MM.1S (cell line): ENCODE measurements at regions not wholly inside any gene's neighbourhood (a gene's known extent, or its start where the extent isn't known, plus 50 kb on each side); places are given as distances from the start of the nearest gene placed in this dataset.

Source experiments
- DNase-seq: peaks from one replicate; pipeline ENCODE4 v3.0.0-alpha.2; 2015
- H2AFZ ChIP-seq: fragments of 300-600 bp; sonication (generic); 2 replicates; pipeline ENCODE4 v1.6.0; 2016; ENCODE audit warnings: antibody characterized with exemption, low read length
- H3F3A ChIP-seq: fragments of 300-600 bp; sonication (generic); 2 replicates; pipeline ENCODE4 v1.6.1; 2016; ENCODE audit warnings: mild to moderate bottlenecking, antibody characterized with exemption, low read length, moderate library complexity, mixed read lengths; ENCODE audit not compliant: insufficient read depth
- H3K27ac ChIP-seq: fragments of 300-600 bp; sonication (generic); 2 replicates; pipeline ENCODE4 v1.5.1; 2016; ENCODE audit warnings: mild to moderate bottlenecking, low read length
- H3K27me3 ChIP-seq: fragments of 300-600 bp; sonication (generic); replicated peaks from 2 replicates; pipeline ENCODE4 v1.6.0; 2016; ENCODE audit warnings: low read length; ENCODE audit not compliant: insufficient read depth
- H3K36me3 ChIP-seq: fragments of 300-600 bp; sonication (generic); replicated peaks from 2 replicates; pipeline ENCODE4 v1.6.1; 2016; ENCODE audit warnings: mild to moderate bottlenecking, low read length, mixed read lengths; ENCODE audit not compliant: insufficient read depth
- H3K4me1 ChIP-seq: fragments of 300-600 bp; sonication (generic); 2 replicates; pipeline ENCODE4 v1.6.1; 2016; ENCODE audit warnings: low read length, mixed read lengths
- H3K4me2 ChIP-seq: fragments of 300-600 bp; sonication (generic); 2 replicates; pipeline ENCODE4 v1.6.0; 2016; ENCODE audit warnings: low read depth, low read length
- H3K4me3 ChIP-seq: fragments of 300-600 bp; sonication (generic); 2 replicates; pipeline ENCODE4 v1.5.1; 2016; ENCODE audit warnings: low read length, mixed read lengths
- H3K79me2 ChIP-seq: fragments of 300-600 bp; sonication (generic); 2 replicates; pipeline ENCODE4 v1.6.1; 2016; ENCODE audit warnings: mixed run types, low read length, mixed read lengths
- H3K9ac ChIP-seq: fragments of 300-600 bp; sonication (generic); 2 replicates; pipeline ENCODE4 v1.6.1; 2016; ENCODE audit warnings: low read length, mixed read lengths
- H3K9me2 ChIP-seq: fragments of 300-600 bp; sonication (generic); replicated peaks from 2 replicates; pipeline ENCODE4 v1.6.1; 2016; ENCODE audit warnings: mild to moderate bottlenecking, low read length, mixed read lengths; ENCODE audit not compliant: insufficient read depth
- H3K9me3 ChIP-seq: fragments of 300-600 bp; sonication (generic); replicated peaks from 2 replicates; pipeline ENCODE4 v1.6.1; 2016; ENCODE audit warnings: mild to moderate bottlenecking, low read length, mixed read lengths; ENCODE audit not compliant: insufficient read depth
- H4K20me1 ChIP-seq: fragments of 300-600 bp; sonication (generic); 2 replicates; pipeline ENCODE4 v1.6.1; 2016; ENCODE audit warnings: mild to moderate bottlenecking, low read length, moderate library complexity, mixed read lengths; ENCODE audit not compliant: insufficient read depth
- EZH2 ChIP-seq: fragments of 300-600 bp; sonication (generic); optimal IDR thresholded peaks from 2 replicates; pipeline ENCODE3; 2017; ENCODE audit warnings: low read depth, mild to moderate bottlenecking, antibody characterized with exemption, low read length, mixed read lengths
- EZH2phosphoT487 ChIP-seq: fragments of 300-600 bp; sonication (generic); IDR thresholded peaks from 2 replicates; pipeline ENCODE4 v1.6.1; 2018; ENCODE audit warnings: antibody characterized with exemption, low read length
- TF ChIP-seq, protein P1 (sequence below): fragments of 300-600 bp; sonication (generic); IDR thresholded peaks from 2 replicates; pipeline ENCODE4 v1.5.1; 2016; ENCODE audit warnings: antibody characterized with exemption, low read length, mixed read lengths

DNA sequence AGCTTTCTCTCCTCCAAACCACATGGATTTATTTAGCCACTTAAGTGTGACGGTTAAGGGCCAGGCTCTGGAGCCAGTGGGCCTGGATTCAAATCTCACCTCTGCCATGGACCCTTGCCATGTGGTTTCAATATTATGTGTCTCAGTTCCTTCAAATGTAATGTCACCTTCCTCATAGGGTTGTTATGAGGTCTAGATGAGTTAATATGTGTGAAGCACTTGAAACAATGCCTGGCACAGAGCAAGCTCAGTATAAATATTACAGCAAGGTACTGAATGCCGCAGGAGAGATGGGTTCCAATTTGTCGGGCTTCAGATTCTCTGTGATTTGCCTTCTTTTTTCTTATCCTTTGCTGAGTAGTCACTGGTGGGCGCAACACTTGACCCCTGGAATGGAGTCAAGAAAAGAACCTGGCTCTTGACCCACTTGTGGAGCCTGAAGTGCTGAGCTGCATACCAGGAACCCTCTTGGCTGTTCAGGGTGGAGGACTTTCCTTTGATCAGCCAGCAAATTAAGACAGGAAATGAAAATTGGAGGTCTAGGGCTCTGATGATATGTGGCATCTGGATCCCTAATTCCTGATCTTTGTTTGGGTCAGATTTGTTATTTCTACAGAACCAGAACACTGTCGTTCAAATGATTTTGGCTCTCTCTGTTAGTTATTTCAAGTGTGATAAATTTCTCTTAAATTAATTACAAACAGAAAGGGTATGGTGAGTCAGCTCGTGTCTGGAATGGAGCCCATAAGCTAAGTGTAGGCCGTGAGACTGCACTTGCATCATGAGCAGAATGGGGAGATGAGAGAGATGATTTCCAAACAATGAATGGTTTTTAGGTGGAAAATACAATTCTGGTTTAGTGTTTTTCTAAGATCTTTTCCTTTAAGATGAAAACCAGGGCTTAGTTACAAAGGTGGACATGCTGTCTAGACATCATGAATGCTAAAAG lies 293.0 kb downstream of the KCNS3 start:
- no peaks in the 10 kb centered on the region for H3K27me3 ChIP-seq
- no peak overlapping the region for H3K4me2 ChIP-seq
- no peaks in the 10 kb centered on the region for H3K4me1 ChIP-seq
- H3K79me2 ChIP-seq: no peaks in the 10 kb centered on the region
- no peak overlapping the region for H3K27ac ChIP-seq
- H3K4me3 ChIP-seq: no peak overlapping the region
- TF ChIP-seq, protein P1, sequence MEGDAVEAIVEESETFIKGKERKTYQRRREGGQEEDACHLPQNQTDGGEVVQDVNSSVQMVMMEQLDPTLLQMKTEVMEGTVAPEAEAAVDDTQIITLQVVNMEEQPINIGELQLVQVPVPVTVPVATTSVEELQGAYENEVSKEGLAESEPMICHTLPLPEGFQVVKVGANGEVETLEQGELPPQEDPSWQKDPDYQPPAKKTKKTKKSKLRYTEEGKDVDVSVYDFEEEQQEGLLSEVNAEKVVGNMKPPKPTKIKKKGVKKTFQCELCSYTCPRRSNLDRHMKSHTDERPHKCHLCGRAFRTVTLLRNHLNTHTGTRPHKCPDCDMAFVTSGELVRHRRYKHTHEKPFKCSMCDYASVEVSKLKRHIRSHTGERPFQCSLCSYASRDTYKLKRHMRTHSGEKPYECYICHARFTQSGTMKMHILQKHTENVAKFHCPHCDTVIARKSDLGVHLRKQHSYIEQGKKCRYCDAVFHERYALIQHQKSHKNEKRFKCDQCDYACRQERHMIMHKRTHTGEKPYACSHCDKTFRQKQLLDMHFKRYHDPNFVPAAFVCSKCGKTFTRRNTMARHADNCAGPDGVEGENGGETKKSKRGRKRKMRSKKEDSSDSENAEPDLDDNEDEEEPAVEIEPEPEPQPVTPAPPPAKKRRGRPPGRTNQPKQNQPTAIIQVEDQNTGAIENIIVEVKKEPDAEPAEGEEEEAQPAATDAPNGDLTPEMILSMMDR: no peak
- no peak for TF ChIP-seq EZH2phosphoT487
- no peaks in the 10 kb centered on the region for H3F3A ChIP-seq
- no peaks in the 10 kb centered on the region for H4K20me1 ChIP-seq
- H3K36me3 ChIP-seq: no peaks in the 10 kb centered on the region
- no peak overlapping the region for H3K9ac ChIP-seq
- H3K9me3 ChIP-seq: no peaks in the 10 kb centered on the region
- H3K9me2 ChIP-seq: no peaks in the 10 kb centered on the region
- H2AFZ ChIP-seq: no peak overlapping the region
- DNase-seq: no peak

DNA sequence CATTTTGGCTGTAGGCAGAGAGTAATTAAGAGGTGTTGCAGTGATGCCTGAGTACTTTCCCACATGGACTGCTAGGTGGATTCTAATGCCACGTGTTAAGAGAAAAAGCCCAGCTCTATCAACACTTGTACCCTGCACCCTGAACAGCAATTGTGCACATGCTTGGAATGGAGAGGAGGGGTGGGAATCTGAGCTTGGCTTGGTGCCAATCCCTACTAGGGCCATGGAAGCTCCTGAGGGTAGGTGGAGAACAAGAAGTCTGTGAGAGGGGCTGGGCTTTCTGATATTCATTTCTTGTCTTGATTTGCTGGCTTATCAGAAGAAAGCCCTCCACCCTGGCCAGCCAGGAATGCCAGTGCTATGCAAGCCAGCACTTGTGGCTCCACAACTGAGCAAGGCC lies 292.2 kb downstream of the KCNS3 start:
- Histone ChIP-seq H3K9me3 (no peaks in the 10 kb centered on the region), H2AFZ (no peak overlapping the region), H3F3A (no peaks in the 10 kb centered on the region), H3K4me1 (no peaks in the 10 kb centered on the region), H3K9me2 (no peaks in the 10 kb centered on the region), H3K79me2 (no peaks in the 10 kb centered on the region), H3K9ac (no peak overlapping the region), H3K4me2 (no peak overlapping the region), H3K27me3 (no peaks in the 10 kb centered on the region), H3K36me3 (no peaks in the 10 kb centered on the region), H3K4me3 (no peak overlapping the region), H4K20me1 (no peaks in the 10 kb centered on the region), H3K27ac (no peak overlapping the region)
- TF ChIP-seq, protein P1: no peak
- TF ChIP-seq EZH2phosphoT487 (no peak), EZH2 (no peak)
- DNase-seq: no peak

DNA sequence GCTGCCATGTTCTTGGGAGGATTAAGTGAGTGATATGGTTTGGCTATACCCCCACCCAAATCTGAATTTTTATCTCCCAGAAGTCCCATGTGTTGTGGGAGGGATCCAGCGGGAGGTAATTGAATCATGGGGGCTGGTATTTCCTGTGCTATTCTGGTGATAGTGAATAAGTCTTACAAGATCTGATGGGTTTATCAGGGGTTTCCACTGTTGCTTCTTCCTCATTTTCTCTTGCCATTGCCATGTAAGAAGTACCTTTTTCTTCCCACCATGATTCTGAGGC lies 291.4 kb downstream of the KCNS3 start:
- DNase-seq: no peak
- no peaks in the 10 kb centered on the region for H4K20me1 ChIP-seq
- H3K27me3 ChIP-seq: no peaks in the 10 kb centered on the region
- no peaks in the 10 kb centered on the region for H3F3A ChIP-seq
- no peak overlapping the region for H2AFZ ChIP-seq
- H3K9me3 ChIP-seq: no peaks in the 10 kb centered on the region
- H3K9ac ChIP-seq: no peak overlapping the region
- no peak overlapping the region for H3K27ac ChIP-seq
- H3K9me2 ChIP-seq: no peaks in the 10 kb centered on the region
- no peak overlapping the region for H3K4me3 ChIP-seq
- H3K79me2 ChIP-seq: no peaks in the 10 kb centered on the region
- TF ChIP-seq, protein P1: no peak
- no peak for TF ChIP-seq EZH2phosphoT487
- no peak for TF ChIP-seq EZH2
- no peaks in the 10 kb centered on the region for H3K4me1 ChIP-seq
- no peak overlapping the region for H3K4me2 ChIP-seq
- H3K36me3 ChIP-seq: no peaks in the 10 kb centered on the region
